Ishikawa (cell line): ENCODE measurements at regions not wholly inside any gene's neighbourhood (a gene's known extent, or its start where the extent isn't known, plus 50 kb on each side); places are given as distances from the start of the nearest gene placed in this dataset.

Experiments
- NFIC ChIP-seq: IDR thresholded peaks from 2 replicates; pipeline ENCODE4 v1.6.1; 2012
- TF ChIP-seq, protein P1 (sequence below): IDR thresholded peaks from 2 replicates; pipeline ENCODE4 v1.6.1; 2012

DNA sequence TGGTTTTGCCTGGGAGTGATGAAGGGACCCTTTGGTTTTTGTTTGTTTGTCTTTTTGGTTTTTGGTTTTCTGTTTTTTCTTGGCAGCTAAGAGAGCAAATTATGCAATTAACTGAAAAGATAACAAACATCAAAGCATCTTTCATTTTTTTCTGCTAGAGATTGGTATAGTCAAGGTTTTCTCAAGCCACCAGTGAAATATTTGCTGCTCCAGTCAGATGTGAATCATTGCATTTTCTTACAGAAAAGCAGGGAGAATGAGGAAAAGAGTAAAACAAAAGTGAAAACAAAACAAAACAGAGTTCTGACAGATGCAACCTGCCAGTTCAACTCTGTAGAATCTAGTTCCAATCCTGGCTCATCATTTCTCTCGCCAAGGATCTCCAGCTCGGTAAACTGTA is 660.7 kb downstream of the DSC3 start:
- TF ChIP-seq NFIC, result no peak
- TF ChIP-seq, protein P1, sequence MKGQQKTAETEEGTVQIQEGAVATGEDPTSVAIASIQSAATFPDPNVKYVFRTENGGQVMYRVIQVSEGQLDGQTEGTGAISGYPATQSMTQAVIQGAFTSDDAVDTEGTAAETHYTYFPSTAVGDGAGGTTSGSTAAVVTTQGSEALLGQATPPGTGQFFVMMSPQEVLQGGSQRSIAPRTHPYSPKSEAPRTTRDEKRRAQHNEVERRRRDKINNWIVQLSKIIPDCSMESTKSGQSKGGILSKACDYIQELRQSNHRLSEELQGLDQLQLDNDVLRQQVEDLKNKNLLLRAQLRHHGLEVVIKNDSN, result no peak
